H1 (cell line): ENCODE measurements at regions not wholly inside any gene's neighbourhood (a gene's known extent, or its start where the extent isn't known, plus 50 kb on each side); places are given as distances from the start of the nearest gene placed in this dataset.

Experiments used
- CTCF ChIA-PET: fragments of 300-600 bp; sonication (Branson Sonifier 250); formaldehyde crosslinking; loops from one replicate; lab custom pipeline; 2021; ENCODE audit not compliant: partially characterized antibody; lab: Charles Lee
- POLR2A ChIA-PET: fragments of 300-600 bp; sonication (Branson Sonifier 250); formaldehyde crosslinking; loops from one replicate; lab custom pipeline; 2021; ENCODE audit warnings: inconsistent platforms; ENCODE audit not compliant: partially characterized antibody; lab: Charles Lee
- DNase-seq, 2 experiments: peaks; one replicate each; pipeline versions ENCODE4 v3.0.0 to v3.0.0-alpha.2; 2010 to 2022; ENCODE audit warnings: low spot score in 2 of 2, low read depth in 1 of 2, mixed read lengths in 1 of 2
- FAIRE-seq: peaks from 2 replicates; lab custom pipeline; 2011; peaks lifted over from hg19 to GRCh38; lab: Jason Lieb, UNC
- H2AFZ ChIP-seq: 2 replicates; pipeline ENCODE4 v1.8.1; 2012; ENCODE audit warnings: low read length, inconsistent platforms
- H2AK5ac ChIP-seq: 2 replicates; pipeline ENCODE4 v1.6.1; 2013; ENCODE audit warnings: low read depth, low read length
- H2BK120ac ChIP-seq: replicated peaks from 2 replicates; pipeline ENCODE3; 2013; ENCODE audit warnings: low read depth, low read length, inconsistent platforms
- H2BK12ac ChIP-seq: 2 replicates; pipeline ENCODE4 v1.6.1; 2013; ENCODE audit warnings: low read depth, low read length
- H2BK15ac ChIP-seq: 2 replicates; pipeline ENCODE4 v1.6.1; 2013; ENCODE audit warnings: low read length
- H2BK20ac ChIP-seq: 2 replicates; pipeline ENCODE4 v1.6.1; 2013; ENCODE audit warnings: low read length
- H2BK5ac ChIP-seq: 2 replicates; pipeline ENCODE4 v1.6.1; 2013; ENCODE audit warnings: low read depth, low read length
- H3K14ac ChIP-seq: 2 replicates; pipeline ENCODE4 v1.6.1; 2013; ENCODE audit warnings: inconsistent platforms; ENCODE audit not compliant: insufficient read length
- H3K18ac ChIP-seq: 2 replicates; pipeline ENCODE4 v1.6.1; 2013; ENCODE audit warnings: low read length; ENCODE audit errors: extremely low read depth
- H3K23ac ChIP-seq: 2 replicates; pipeline ENCODE4 v1.6.1; 2013; ENCODE audit warnings: inconsistent platforms; ENCODE audit not compliant: insufficient read length
- H3K23me2 ChIP-seq: 2 replicates; pipeline ENCODE4 v1.6.1; 2013; ENCODE audit warnings: low read depth, low read length
- H3K27ac ChIP-seq: 2 replicates; pipeline ENCODE4 v1.6.1; 2011; ENCODE audit warnings: low read depth, low read length, inconsistent platforms
- H3K27me3 ChIP-seq, 4 experiments: replicated peaks in 1 of 4; 1 replicate in 1 of 4; 2 replicates in 3 of 4; pipeline versions ENCODE4 v1.6.1 to v1.8.1; 2011 to 2013; ENCODE audit warnings: low read length in 3 of 4, mild to moderate bottlenecking in 3 of 4, inconsistent platforms in 2 of 4, mixed read lengths in 2 of 4, moderate library complexity in 1 of 4; ENCODE audit not compliant: control insufficient read depth in 3 of 4, insufficient read depth in 3 of 4; ENCODE audit errors: extremely low read depth in 1 of 4
- H3K36me3 ChIP-seq, 4 experiments: 2 replicates each; pipeline versions ENCODE4 v1.6.1 to v1.8.1; 2011 to 2013; ENCODE audit warnings: mild to moderate bottlenecking in 4 of 4, low read length in 3 of 4, moderate library complexity in 2 of 4, control low read depth in 1 of 4, inconsistent platforms in 1 of 4; ENCODE audit not compliant: insufficient read depth in 4 of 4, control insufficient read depth in 2 of 4
- H3K4ac ChIP-seq: replicated peaks from 2 replicates; pipeline ENCODE3; 2013; ENCODE audit warnings: low read length, low read depth, mixed read lengths, inconsistent platforms; ENCODE audit not compliant: insufficient read length
- H3K4me1 ChIP-seq, 4 experiments: replicated peaks in 1 of 4; 1 replicate in 1 of 4; 2 replicates in 3 of 4; pipeline versions ENCODE4 v1.6.1 to v1.8.1; 2011 to 2013; ENCODE audit warnings: low read length in 3 of 4, inconsistent platforms in 2 of 4, mixed read lengths in 1 of 4; ENCODE audit not compliant: insufficient read depth in 4 of 4, control insufficient read depth in 3 of 4
- H3K4me2 ChIP-seq, 2 experiments: 2 replicates each; pipeline versions ENCODE4 v1.6.1 to v1.8.1; 2011 to 2013; ENCODE audit warnings: low read depth in 2 of 2, low read length in 2 of 2, control low read depth in 1 of 2, inconsistent platforms in 1 of 2, mild to moderate bottlenecking in 1 of 2; ENCODE audit not compliant: insufficient read depth in 1 of 2
- H3K4me3 ChIP-seq, 4 experiments: fragments of 200-600, 300-600 bp in 1 of 4; sonication (generic), shearing (Covaris generic), sonication (Bioruptor Twin) in 1 of 4; 2 replicates each; pipeline versions ENCODE4 v1.5.1 to v1.8.1; 2011 to 2016; ENCODE audit warnings: low read length in 4 of 4, low read depth in 3 of 4, control low read depth in 2 of 4, inconsistent platforms in 2 of 4, mild to moderate bottlenecking in 2 of 4, mixed read lengths in 1 of 4, moderate library complexity in 1 of 4; ENCODE audit not compliant: insufficient read depth in 2 of 4; ENCODE audit errors: extremely low read depth in 1 of 4
- H3K56ac ChIP-seq: replicated peaks from 2 replicates; pipeline ENCODE3; 2013; ENCODE audit warnings: low read depth, mild to moderate bottlenecking, mixed read lengths, low read length, inconsistent platforms; ENCODE audit not compliant: insufficient read length
- H3K79me1 ChIP-seq: 2 replicates; pipeline ENCODE4 v1.6.1; 2013; ENCODE audit warnings: low read depth, low read length, control low read depth
- H3K79me2 ChIP-seq, 2 experiments: 2 replicates each; pipeline versions ENCODE4 v1.6.1 to v1.8.1; 2012 to 2013; ENCODE audit warnings: low read length in 2 of 2, mild to moderate bottlenecking in 2 of 2, inconsistent platforms in 1 of 2; ENCODE audit not compliant: insufficient read depth in 2 of 2, control insufficient read depth in 1 of 2
- H3K9ac ChIP-seq, 4 experiments: replicated peaks in 1 of 4; 1 replicate in 1 of 4; 2 replicates in 3 of 4; pipeline versions ENCODE4 v1.6.1 to v1.8.1; 2011 to 2013; ENCODE audit warnings: low read depth in 3 of 4, low read length in 3 of 4, control low read depth in 2 of 4, mild to moderate bottlenecking in 2 of 4, moderate library complexity in 2 of 4, inconsistent platforms in 1 of 4; ENCODE audit errors: extremely low read depth in 1 of 4
- H3K9me3 ChIP-seq, 2 experiments: 2 replicates each; pipeline versions ENCODE4 v1.6.1 to v1.8.1; 2012 to 2013; ENCODE audit warnings: mild to moderate bottlenecking in 2 of 2, moderate library complexity in 2 of 2, control low read depth in 1 of 2, inconsistent platforms in 1 of 2, low read depth in 1 of 2, low read length in 1 of 2, mixed read lengths in 1 of 2; ENCODE audit not compliant: insufficient read depth in 2 of 2
- H4K20me1 ChIP-seq, 2 experiments: replicated peaks in 1 of 2; 2 replicates each; pipeline versions ENCODE3 to v1.8.1; 2011 to 2013; ENCODE audit warnings: inconsistent platforms in 2 of 2, low read length in 2 of 2, mild to moderate bottlenecking in 1 of 2; ENCODE audit not compliant: insufficient read depth in 2 of 2, control insufficient read depth in 1 of 2
- H4K5ac ChIP-seq: 2 replicates; pipeline ENCODE4 v1.6.1; 2013; ENCODE audit warnings: low read length, low read depth, mixed read lengths, inconsistent platforms; ENCODE audit not compliant: insufficient read length
- H4K8ac ChIP-seq: 2 replicates; pipeline ENCODE4 v1.8.0; 2013; ENCODE audit warnings: mild to moderate bottlenecking, moderate library complexity, low read length, inconsistent platforms; ENCODE audit not compliant: insufficient read depth; ENCODE audit errors: extremely low read depth
- H4K91ac ChIP-seq: replicated peaks from 2 replicates; pipeline ENCODE3; 2013; ENCODE audit warnings: low read length, mixed read lengths, inconsistent platforms; ENCODE audit not compliant: insufficient read length
- BACH1 ChIP-seq: IDR thresholded peaks from 2 replicates; pipeline ENCODE4 v1.6.1; 2012; ENCODE audit warnings: low read length, improper control_type of control experiment
- EZH2 ChIP-seq: fragments of 200-600 bp; sonication (generic); IDR thresholded peaks from 2 replicates; pipeline ENCODE4 v1.7.1; 2012; ENCODE audit warnings: low read depth, mild to moderate bottlenecking, moderate library complexity, low read length, inconsistent platforms; ENCODE audit not compliant: severe bottlenecking
- KDM1A ChIP-seq: fragments of 200-600, 300-600 bp; sonication (generic); IDR thresholded peaks from 2 replicates; pipeline ENCODE4 v1.7.1; 2016; ENCODE audit warnings: mild to moderate bottlenecking, low read length, borderline replicate concordance
- WGBS, 2 experiments: shearing (Covaris generic) in 1 of 2; methylation state at CpG; one replicate each; pipeline versions ENCODE4 v1.1.6 to v1.1.7; 2013 to 2015; ENCODE audit warnings: low lambda C conversion rate in 2 of 2, mixed read lengths in 2 of 2, inconsistent platforms in 1 of 2, low coverage in 1 of 2, missing lambda C conversion rate in 1 of 2; ENCODE audit not compliant: insufficient replicate concordance in 2 of 2, insufficient coverage in 1 of 2, insufficient read length in 1 of 2; ENCODE audit errors: extremely low coverage in 1 of 2, missing lambda C conversion rate in 1 of 2; 5-methylcytosine and 5-hydroxymethylcytosine counted together

DNA sequence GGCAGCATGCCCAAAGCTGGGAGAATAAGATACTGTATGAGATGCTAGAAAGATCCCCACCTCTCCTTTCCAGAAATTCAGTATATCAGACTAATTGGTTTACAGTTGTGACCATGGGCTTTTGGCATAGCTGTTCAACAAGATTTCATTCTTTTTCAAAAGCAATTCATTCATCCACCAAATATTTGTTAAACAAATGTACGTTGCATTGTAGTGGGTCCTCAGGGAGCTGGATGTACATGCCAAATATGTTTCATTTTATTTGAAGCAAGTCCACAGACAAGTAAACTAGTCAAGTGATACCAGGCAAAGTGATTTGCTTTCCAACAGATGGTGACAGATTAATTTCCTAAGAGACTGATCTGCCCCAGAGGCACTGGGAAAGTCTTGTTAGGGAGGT is 85.8 kb upstream of the ESR1 start:
- H3K79me2 ChIP-seq, result no peaks in the 10 kb centered on the region
- no peak overlapping the region for H2BK15ac ChIP-seq
- 100% methylated on average over 1 of the region's 1 CpG; no CpG with 5 or more reads in 1 of the 2 experiments for WGBS, 2 experiments
- no peak overlapping the region for H3K9ac ChIP-seq
- DNase-seq, result no peak
- H2BK120ac ChIP-seq, result no peak overlapping the region
- H4K5ac ChIP-seq, result no peak overlapping the region
- POLR2A ChIA-PET, result no interaction called here
- H2AFZ ChIP-seq, result no peak overlapping the region
- CTCF ChIA-PET, result interaction anchor here (0.9 to 1.6 kb wide), 2 partner anchors 17 to 19 kb away, joined by 3 read pairs; no protein-coding TSS in a partner anchor
- no peak overlapping the region for H3K23ac ChIP-seq
- no peak overlapping the region for H2BK12ac ChIP-seq
- H3K79me1 ChIP-seq, result no peaks in the 10 kb centered on the region
- FAIRE-seq, result no peak
- no peaks in the 10 kb centered on the region for H3K36me3 ChIP-seq
- peaks cover 0 to 4% (median under 1%) of the 10 kb centered on the region in 4 experiments; a peak in 1 of 7 replicates for H3K4me1 ChIP-seq
- no peak overlapping the region for H2BK5ac ChIP-seq
- H4K91ac ChIP-seq, result no peak overlapping the region
- no peak overlapping the region for H3K56ac ChIP-seq
- H3K27ac ChIP-seq, result no peak overlapping the region
- H3K18ac ChIP-seq, result no peak overlapping the region
- no peaks in the 10 kb centered on the region for H4K20me1 ChIP-seq
- H4K8ac ChIP-seq, result no peak overlapping the region
- no peak for TF ChIP-seq BACH1
- no peak for TF ChIP-seq EZH2
- no peak for TF ChIP-seq KDM1A
- no peak overlapping the region for H3K4ac ChIP-seq
- no peak overlapping the region for H3K4me3 ChIP-seq
- H2BK20ac ChIP-seq, result no peak overlapping the region
- H3K4me2 ChIP-seq, result no peak overlapping the region
- no peaks in the 10 kb centered on the region for H3K27me3 ChIP-seq
- H2AK5ac ChIP-seq, result no peak overlapping the region
- H3K14ac ChIP-seq, result no peak overlapping the region
- H3K9me3 ChIP-seq, result no peaks in the 10 kb centered on the region
- H3K23me2 ChIP-seq, result no peaks in the 10 kb centered on the region; the same call in 1 of the 2 replicates
